NCI-H2107 (cell line): ENCODE measurements at regions not wholly inside any gene's neighbourhood (a gene's known extent, or its start where the extent isn't known, plus 50 kb on each side); places are given as distances from the start of the nearest gene placed in this dataset.
A peak's percentile ranks its signal among the peaks of the same experiment; 100 is the strongest.

ENCODE experiments used
- DNase-seq: peaks from one replicate; lab custom pipeline; 2025; lab: John Stamatoyannopoulos, UW

DNA sequence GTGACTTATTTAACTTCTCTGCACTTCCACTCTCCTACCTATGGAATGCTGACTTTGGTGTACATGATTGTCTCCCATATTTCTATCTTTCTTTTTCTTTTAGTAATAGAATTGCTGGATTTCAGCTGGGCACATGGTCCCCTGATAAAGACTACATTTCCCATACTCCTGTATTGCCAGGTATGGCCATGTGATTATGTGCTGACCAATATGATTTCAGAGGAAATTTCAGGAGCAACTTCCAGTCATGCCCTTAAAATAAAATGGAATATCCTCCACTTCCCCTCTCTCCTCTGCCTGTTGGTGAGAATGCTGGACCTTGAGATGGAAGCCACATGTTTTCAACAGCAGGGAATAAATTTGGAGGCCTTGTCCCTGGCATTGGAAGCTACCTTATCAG is 130.7 kb upstream of the IGSF21 start:
- no peak for DNase-seq

DNA sequence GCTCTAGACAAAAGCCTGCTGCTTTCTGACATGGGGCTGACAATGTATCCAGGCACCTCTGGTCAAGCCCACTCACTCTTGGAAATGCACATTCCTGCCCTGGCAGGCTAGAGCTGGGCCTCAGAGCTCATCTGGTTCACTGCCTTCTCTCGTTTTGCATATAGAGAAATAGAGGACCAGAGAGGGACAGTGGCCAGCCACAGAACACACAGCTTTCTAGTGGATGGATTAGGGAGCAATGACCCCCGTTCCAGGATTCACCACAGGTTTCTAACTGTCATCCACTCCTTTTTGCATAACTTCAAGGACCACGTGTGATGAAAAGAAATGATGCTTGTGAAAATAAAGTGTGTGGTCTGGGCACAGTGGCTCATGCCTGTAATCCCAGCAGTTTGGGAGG is 129.6 kb upstream of the IGSF21 start:
- DNase-seq = no peak

DNA sequence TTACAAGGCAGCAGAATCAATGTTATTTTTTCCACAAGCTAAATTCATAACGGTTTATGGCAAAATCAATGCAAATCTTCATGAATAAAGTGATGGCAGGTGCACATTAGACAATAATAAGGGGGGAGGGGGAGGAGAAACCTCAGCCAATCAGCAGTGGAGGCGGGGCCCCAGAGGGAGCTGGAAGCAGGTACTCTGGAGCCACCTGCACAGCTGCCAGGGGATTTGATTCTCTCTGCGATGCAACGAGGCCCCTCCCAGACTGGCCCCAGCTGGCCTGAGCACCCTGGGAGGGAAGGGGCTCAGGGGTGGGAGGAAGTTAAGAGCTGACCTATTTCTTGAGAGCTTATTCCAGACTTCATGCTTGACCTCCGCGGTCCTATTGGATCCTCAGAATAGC is 127.8 kb upstream of the IGSF21 start:
- DNase-seq = peak; percentile 91

DNA sequence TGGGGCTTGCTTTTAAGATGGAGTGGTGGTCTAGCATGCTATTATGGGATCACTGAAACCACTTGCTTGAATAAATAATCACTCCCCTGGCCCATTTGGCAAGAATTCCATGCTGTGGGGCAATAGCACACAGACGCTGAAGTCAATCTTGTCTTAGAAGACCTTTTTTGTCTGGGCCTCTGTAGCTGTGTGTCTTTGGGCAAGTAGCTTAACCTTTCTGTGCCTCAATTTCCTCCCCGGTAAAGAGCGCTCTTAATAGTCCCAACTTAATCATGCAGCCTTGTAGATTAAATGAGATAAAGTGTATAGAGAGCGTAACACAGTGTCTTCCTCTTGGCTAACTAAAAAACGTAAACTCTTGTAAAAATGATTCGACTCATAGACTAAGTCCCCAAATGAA is 125.4 kb upstream of the IGSF21 start:
- no peak for DNase-seq

DNA sequence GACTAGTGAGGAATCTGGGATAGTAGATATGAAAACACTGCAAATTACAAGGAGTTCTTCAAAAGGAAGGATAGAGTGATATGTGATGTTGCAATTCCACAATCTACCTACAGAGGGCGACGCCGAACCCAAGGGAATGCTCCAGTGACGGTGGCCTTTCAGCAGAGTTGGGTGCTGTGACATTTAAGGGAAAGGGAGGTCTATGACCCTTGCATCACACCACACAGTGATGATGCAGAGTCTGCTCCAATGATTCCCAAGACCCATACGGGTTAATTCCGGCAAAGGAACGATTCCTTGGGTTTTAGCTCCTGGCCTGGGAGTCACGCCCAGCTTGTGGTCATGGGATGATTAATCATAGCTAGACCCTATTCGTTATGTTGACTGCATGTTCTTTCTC is 123.0 kb upstream of the IGSF21 start:
- DNase-seq = no peak

DNA sequence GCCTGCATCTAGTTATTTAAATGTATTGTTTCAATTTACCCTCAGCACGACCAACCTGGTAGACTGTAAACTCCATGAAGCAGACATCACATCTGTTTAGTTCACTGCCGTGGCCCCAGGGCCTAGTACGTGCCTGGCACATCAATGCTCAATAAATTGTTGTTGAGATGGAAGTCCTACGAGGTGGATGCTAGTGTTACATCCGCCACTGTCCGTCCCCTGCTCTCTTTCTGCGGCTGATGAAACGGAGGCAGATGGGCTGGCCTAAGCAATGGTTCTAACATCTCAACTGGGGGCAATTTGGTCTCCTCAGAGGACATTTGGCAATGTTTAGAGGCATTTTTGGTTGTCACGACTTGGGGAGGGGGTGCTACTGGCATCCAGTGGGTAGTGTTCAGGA is 121.4 kb upstream of the IGSF21 start:
- DNase-seq = no peak

DNA sequence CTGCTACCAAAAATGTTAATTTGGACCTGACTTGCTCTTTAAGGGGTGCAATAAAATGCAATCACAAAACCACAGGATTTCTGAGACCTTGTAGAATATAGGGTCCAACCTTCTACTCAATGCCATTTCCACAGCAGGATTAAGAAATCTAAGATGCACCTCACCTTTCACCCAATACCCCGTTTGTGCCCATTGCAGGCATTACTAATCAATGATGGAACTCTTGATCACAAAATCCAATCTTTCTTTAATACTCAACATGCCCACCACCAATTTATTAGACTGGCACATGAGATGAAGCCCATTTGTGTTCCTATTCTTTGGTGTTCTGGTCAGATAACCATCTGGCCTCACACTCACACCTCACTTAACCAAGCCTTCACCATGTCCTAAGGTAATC is 117.2 kb upstream of the IGSF21 start:
- DNase-seq = no peak

DNA sequence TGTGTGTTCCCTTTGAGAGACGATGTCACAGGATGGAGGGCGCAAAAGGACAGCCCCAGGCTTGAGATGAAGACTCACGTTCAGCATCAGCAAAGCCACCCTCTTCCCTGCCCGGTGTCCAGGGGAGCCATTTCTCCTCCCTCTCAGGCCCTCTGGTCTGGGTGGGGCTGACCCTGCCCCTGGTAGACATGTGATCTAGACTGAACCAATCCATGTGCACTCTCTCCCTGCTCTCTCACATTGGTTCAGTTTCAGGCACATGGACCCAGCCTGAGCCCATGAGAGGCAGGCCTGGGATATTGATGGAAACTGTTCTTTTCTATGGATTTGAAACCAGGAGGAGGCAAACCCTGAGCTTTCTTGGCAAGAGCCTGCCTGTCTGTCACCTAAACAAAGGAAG is 115.6 kb upstream of the IGSF21 start:
- DNase-seq = no peak

DNA sequence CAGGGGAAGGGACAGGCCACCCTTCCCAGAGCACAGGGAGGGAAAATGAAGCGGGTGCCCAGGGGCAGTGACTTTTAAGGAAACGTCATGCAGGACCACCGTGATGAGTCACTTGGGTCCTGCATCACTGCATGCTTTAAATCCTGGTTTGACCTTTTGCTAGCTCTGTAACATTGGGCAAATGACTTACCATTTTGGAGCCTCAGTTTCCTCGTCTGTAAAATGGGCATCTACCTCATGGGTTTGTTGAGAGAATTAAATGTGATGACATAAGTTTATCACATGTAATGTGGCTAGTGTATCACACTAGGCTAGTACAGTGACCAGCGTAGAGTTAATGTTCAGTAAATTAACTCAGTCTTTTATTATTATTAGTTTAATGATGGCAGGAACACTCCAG is 114.8 kb upstream of the IGSF21 start:
- DNase-seq = no peak

DNA sequence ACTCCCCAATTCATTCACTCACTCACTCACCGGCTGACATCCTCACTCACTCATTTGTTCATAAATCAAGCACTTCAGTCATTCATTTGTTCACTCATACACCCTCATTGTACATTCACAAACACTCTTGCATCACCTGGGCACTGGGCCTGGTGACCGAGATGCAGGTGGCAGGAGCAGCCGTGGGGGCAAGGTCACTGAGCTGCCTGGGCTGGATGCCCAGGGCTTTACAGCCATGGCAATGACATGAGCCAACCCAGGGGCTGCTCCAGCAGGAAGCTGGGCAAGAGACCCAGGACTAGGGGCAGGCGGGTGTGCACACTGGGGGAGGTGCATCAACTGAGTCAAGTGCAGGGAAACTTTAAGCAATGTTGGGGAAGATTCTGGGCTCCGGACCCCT is 113.6 kb upstream of the IGSF21 start:
- no peak for DNase-seq

DNA sequence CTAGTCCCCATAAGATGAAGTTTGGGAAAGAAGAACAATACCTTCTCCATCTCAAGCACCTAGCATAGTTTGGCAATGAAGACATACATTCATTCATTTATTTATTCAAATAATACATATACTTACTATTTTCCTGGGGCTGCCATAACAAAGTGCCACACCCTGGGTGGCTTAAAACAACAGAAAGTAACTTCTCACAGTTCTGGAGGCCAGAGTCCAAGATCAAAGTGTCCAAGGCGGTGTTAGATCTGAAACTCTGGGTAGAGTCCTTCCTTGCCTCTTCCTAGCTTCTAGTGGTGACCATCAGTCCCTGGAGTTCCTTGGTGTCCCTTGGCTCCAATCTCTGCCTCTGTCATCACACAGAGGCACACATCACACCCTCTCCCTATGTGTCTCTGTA is 112.1 kb upstream of the IGSF21 start:
- DNase-seq = no peak

DNA sequence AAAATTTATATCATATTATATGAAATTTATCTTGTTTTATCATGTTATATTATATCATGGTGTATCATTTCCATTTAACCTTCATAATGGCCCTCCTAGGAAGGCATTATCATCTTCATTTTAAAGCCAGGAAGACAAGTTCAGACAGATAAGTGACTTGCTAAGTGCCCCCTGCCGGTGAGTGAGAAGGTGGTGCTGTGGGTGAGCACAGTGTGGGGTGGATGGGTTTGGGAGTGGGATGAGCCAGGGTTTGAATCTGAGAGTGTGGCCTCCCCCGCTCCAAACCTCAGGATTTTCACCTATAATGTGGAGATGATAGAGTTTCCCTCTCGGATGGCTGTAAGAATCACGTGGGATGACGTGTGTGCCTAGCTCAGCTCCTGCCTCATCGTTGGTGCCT is 108.7 kb upstream of the IGSF21 start:
- no peak for DNase-seq

DNA sequence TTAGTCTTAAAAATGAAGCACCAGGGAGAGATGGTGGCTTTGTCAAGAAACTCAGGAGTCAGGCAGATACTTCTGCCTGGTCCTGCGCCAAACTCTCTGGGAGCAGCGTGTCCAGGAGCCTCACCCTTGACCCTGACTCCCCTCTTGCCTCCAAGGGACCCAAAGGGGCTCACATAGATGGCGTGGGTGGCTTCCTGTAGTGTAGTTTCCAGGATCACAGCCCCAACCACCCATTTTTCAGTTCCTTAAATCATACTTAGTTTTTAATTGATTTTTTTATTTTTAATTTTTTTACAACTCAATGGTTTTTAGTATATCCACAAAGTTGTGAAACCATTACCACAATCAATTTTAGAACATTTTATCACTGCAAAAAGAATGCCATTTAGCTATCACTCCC is 107.7 kb upstream of the IGSF21 start:
- no peak for DNase-seq

DNA sequence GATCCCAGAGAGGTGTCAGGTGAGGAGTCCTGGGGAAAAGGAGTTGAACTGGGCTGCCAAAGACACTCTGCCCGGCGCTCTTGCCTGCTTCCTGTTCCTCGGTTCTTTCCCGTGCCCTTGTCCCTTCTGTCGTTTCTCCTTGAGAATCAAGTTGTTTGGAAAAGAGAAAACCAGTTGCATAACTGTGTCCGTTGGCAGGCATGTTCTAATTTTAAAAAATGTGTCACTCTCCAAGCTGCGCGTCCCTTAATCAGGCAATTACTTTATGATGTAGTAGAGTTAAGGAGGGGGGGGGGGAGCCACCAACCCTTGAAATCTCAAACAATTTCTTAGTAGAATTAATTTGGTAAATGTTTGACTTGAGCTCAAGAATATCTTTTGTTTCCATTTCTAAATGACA is 105.9 kb upstream of the IGSF21 start:
- no peak for DNase-seq

DNA sequence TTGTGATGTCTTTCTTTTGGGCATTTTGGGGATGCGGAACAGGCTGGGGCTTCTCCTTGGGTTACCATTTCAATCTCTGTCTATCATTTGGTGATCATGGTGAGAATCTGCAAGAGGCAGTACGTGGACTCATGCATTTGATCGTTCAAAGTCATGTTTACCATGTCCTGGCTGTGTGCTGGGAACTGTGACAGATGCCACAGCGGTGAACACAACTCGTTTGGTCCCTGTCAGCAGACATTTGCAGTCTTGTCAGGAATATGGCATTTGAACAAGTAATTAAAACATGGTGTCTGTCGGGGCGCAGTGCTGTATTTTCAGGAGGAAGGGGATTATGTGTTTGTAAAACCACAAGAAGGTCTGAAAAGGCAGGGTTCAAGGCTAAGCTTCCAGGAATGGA is 103.3 kb upstream of the IGSF21 start:
- no peak for DNase-seq

DNA sequence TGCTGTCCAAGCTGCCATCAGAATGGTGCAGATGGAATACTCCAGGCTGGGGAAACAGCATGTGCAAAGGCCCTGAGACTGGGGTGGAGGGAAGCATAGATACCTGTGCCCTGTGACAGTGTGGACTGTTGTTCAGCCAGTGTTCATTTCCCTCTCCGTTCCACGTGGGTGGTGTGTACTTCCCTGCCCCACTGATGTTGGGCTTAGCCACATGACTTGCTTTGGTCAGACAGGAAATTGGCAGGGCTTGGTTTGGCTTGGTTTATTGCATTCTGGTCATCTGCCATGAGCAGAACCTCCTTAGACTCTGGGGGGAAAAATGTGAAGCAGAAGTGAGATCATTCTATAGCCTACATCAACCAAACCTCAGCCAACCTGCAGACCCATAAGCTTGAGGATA is 102.4 kb upstream of the IGSF21 start:
- DNase-seq = no peak

DNA sequence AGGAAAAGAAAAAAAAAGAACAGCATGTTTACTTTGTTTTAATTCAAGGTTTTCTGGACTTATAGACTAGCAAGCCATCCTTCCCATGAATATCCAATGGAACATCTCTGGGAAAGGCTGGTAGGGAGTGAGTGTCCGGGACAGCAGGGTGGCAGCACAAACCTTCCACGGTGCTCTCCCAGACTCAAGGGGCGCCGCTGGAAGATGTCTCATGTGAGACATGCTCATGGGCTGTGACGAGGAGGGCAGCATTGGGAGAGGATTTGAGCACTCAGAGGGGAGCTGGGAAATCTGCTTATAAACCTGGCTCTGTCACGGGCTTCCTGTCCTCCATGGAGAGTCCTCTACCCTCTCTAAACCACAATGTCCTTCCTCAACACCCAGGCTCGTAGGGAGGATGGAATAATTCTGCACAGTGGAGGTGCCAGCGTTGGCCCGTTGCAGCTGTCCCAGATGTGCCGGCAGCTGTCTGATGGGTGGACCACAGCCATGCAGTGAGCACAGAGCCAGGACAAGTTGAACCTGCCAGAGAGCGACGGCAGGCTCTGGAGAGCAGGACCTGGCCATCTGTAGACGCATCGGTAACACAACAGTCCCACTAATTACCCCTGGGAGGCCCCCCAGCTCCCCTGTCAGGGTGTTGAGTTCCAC is 100.1 kb upstream of the IGSF21 start:
- DNase-seq = no peak

DNA sequence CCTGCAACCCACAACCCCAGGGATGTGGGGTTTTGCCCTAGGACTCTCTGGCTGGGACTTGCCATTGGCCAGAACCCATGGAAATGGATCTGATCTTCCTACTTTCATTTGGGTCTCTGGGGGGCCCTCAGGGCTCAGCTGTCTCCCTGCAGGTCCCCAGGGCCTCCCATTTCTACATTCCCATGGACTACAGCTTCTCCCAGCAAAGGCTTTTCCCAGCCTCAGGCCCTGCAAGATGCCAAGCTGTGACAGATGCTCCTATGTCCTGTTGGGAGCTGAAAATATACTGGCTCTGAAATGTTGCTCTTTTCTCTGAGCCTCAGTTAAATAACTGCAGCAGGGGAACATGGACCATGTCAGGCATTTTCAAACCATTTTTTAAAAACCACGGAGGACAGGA is 99.5 kb upstream of the IGSF21 start:
- DNase-seq = no peak

DNA sequence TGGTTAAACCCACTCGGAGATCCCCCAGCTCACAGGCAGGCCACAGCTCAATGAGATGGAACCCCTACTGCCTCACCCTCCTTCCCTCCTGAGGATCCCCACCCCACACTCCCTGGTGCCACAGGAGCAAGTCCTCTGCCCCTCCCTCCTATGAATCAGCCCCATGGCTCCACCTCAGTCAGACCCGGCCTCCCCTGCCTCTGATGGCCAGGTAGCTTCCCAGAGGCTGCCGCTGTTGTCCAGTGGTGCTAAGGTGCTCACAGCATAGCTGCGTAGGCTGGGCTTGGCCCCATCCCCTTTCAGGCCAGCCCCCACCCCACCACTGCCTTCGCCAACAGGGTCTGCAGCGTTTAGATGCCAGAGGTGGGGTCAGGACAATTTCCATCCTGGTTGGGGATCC is 98.5 kb upstream of the IGSF21 start:
- DNase-seq = no peak

DNA sequence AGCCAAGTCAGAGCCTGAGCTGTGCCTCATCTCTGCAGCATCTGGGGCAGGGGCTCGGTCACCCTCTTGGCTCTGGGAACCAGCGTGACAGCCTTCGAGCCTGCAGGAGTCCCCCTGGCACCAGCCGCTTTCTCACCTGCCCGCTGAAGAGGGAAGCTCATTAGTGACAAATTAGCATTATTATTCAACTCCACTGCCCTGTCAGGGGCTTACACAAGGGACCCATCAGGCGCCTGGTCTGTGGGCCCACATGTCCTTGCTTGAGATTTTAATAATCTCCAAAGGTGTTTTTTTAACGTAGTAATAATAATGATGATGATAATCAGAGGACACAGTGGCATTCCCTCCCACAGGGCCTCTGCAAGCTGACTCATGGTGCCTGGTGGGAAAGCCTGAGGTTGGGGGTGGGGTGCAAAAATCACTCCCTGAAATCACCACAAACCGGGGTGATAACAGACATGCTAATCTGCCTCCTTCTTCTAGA is 98.1 kb upstream of the IGSF21 start:
- no peak for DNase-seq

DNA sequence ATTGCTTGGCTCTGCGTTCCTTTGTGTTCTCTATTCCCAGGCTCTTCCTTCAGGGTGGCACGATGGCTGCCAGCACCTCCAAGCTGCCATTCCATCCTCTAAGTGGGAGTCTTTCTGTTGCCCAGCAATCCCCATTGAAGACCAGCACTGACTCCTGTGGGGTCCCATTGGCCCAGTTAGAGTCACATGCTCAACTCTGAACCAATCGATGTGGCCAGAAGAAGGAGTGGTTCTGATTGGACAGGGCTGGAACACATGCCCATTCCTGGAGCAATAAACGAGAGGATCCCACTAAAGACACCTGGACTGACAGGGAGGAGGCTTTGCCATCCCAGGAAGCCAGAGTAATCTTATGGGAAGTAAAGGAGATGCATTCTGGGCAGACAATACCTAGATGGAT is 97.2 kb upstream of the IGSF21 start:
- DNase-seq = no peak

DNA sequence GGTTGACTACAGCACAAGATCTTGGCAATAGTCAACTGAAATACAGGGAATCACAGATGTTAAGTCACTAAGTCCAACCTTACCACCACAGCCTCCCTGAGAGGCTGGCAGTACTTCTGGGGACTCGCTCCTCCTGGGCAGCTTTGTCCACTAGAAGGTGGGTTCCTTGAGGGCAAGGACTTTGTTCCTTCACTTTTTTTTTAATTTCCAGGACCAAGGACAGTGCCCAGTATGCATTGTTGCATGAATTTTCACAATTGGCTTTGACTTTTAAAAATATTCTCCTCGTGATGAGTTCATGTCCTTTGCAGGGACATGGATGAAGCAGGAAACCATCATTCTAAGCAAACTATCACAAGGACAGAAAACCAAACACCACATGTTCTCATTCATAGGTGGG is 96.7 kb upstream of the IGSF21 start:
- DNase-seq = no peak

DNA sequence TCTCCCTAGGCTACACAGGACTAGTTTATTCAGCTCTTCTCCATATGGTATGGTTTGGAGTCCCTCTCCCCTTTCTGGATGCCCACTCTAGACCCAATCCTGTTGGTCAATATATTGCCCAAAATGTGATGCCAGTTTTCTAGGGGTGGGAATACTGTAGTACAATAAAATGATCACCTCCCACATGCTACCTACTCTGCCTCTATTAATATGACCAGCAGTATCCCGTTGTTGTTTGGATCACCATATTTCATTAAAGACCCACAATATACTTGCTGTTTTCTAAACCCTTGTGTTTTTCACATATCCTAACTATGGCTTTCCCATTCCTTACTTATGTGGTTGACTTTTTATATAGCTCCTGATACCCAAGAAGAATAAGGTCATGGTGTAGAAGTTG is 95.9 kb upstream of the IGSF21 start:
- no peak for DNase-seq

DNA sequence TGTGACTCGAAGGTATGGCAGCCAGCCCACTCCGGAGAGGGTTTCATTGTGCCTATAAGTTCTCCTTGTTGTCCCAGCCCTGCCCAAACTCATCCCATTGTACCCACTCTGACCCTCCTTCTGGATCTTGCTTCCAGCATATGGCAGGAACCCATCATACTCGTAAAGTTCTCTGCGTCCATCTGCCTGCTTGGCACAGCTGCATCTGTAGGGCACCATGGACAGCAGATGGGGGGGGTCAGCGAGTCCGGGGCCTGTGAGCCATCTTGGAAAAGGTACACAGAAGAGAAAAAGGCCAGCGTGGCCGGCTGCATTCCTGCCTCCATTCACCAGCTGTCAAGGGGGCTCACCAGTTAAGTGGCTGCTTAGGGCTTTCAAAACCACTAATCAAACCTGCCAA is 94.9 kb upstream of the IGSF21 start:
- no peak for DNase-seq

DNA sequence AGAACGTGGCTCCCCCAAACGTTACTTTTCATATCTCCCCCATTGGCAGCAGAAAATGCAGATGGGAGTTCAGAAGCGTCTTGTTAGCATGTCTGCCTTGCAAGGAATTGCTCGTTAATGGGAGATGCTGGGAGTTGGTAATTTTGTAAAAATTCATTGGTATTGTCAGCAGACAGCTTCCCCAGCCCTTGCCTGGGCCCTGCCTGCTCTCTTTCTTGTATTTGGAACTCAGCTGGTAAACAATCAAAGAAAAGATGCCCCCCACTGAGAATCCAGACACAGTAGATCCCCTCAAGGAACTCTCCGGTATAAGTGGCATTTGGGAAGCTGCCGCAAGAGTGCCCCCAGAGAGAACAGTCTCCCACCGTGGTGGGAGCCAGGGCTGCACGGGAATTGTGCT is 94.4 kb upstream of the IGSF21 start:
- DNase-seq = no peak
